IMR-90 (cell line): ENCODE measurements at regions not wholly inside any gene's neighbourhood (a gene's known extent, or its start where the extent isn't known, plus 50 kb on each side); places are given as distances from the start of the nearest gene placed in this dataset.

Experiments used
- ATAC-seq: fragments of 200-7000 bp; cut with Tn5 transposase; 2 replicates; pipeline ENCODE4 v1.9.1; 2020; ENCODE audit warnings: low read depth, mild to moderate bottlenecking, moderate library complexity
- BruUV-seq: library from RNA; stranded (reverse); fragments of 400-500 nt; replicated peaks from 2 replicates; lab custom pipeline; 2021; lab: Mats Ljungman, UMichigan
- CTCF ChIA-PET: fragments of 300-600 bp; formaldehyde crosslinking; extraction: SDS; loops from one replicate; lab custom pipeline; 2021; ENCODE audit warnings: antibody characterized with exemption; lab: Yijun Ruan, JAX
- POLR2A ChIA-PET: fragments of 300-600 bp; sonication (Branson Sonifier 250); formaldehyde crosslinking; loops from one replicate; lab custom pipeline; 2022; ENCODE audit warnings: antibody characterized with exemption; ENCODE audit not compliant: unreplicated experiment; lab: Charles Lee
- DNase-seq: peaks from one replicate; pipeline ENCODE4 v3.0.0; 2013
- H2AFZ ChIP-seq: replicated peaks from 2 replicates; pipeline ENCODE3; 2013; ENCODE audit warnings: low read length, mild to moderate bottlenecking; ENCODE audit not compliant: poor library complexity
- H2AK5ac ChIP-seq: 2 replicates; pipeline ENCODE4 v1.6.1; 2013; ENCODE audit warnings: low read depth, low read length, inconsistent platforms
- H2AK9ac ChIP-seq: replicated peaks from 2 replicates; pipeline ENCODE3; 2013; ENCODE audit warnings: mild to moderate bottlenecking, low read depth, low read length, moderate library complexity; ENCODE audit not compliant: poor library complexity
- H2BK120ac ChIP-seq: 2 replicates; pipeline ENCODE4 v1.6.1; 2013; ENCODE audit warnings: low read depth, low read length, inconsistent platforms
- H2BK15ac ChIP-seq: 3 replicates; pipeline ENCODE4 v1.6.1; 2013; ENCODE audit warnings: low read depth, low read length, inconsistent platforms
- H2BK20ac ChIP-seq: 2 replicates; pipeline ENCODE4 v1.6.1; 2013; ENCODE audit warnings: low read depth, mild to moderate bottlenecking, inconsistent platforms, low read length, moderate library complexity
- H2BK5ac ChIP-seq: 2 replicates; pipeline ENCODE4 v1.6.1; 2013; ENCODE audit warnings: mild to moderate bottlenecking, low read depth, low read length, inconsistent platforms; ENCODE audit not compliant: poor library complexity, severe bottlenecking
- H3K14ac ChIP-seq: replicated peaks from 2 replicates; pipeline ENCODE4 v1.6.1; 2013; ENCODE audit warnings: low read depth, low read length, inconsistent platforms
- H3K18ac ChIP-seq: 2 replicates; pipeline ENCODE4 v1.6.1; 2013; ENCODE audit warnings: low read depth, low read length, control low read depth
- H3K23ac ChIP-seq: 2 replicates; pipeline ENCODE4 v1.6.1; 2013; ENCODE audit warnings: low read depth, low read length, inconsistent platforms
- H3K27ac ChIP-seq: 2 replicates; pipeline ENCODE4 v1.5.1; 2013; ENCODE audit warnings: mild to moderate bottlenecking, control low read depth, low read length; ENCODE audit not compliant: insufficient read depth
- H3K27me3 ChIP-seq: 2 replicates; pipeline ENCODE4 v1.6.1; 2013; ENCODE audit warnings: low read length; ENCODE audit not compliant: control insufficient read depth, insufficient read depth
- H3K36me3 ChIP-seq: 2 replicates; pipeline ENCODE4 v1.6.1; 2013; ENCODE audit warnings: low read length, mixed read lengths; ENCODE audit not compliant: control insufficient read depth, insufficient read depth
- H3K4ac ChIP-seq: 2 replicates; pipeline ENCODE4 v1.6.1; 2013; ENCODE audit warnings: low read depth, low read length, inconsistent platforms
- H3K4me1 ChIP-seq: 2 replicates; pipeline ENCODE4 v1.6.1; 2013; ENCODE audit warnings: low read length, mixed read lengths; ENCODE audit not compliant: control insufficient read depth, insufficient read depth
- H3K4me2 ChIP-seq: 2 replicates; pipeline ENCODE4 v1.6.1; 2013; ENCODE audit warnings: low read depth, mild to moderate bottlenecking, control low read depth, low read length, moderate library complexity
- H3K4me3 ChIP-seq: 2 replicates; pipeline ENCODE4 v1.5.1; 2013; ENCODE audit warnings: low read depth, mild to moderate bottlenecking, control low read depth, low read length, moderate library complexity; ENCODE audit not compliant: insufficient read depth
- H3K56ac ChIP-seq: 2 replicates; pipeline ENCODE4 v1.6.1; 2013; ENCODE audit warnings: low read length, inconsistent platforms; ENCODE audit not compliant: insufficient read depth; ENCODE audit errors: extremely low read depth
- H3K79me1 ChIP-seq, 2 experiments: 2 replicates each; pipeline ENCODE4 v1.6.1; 2013; ENCODE audit warnings: low read length in 2 of 2, inconsistent platforms in 1 of 2, low read depth in 1 of 2
- H3K9ac ChIP-seq: 2 replicates; pipeline ENCODE4 v1.6.1; 2013; ENCODE audit warnings: low read depth, low read length, control low read depth
- H3K9me1 ChIP-seq: 2 replicates; pipeline ENCODE4 v1.6.1; 2013; ENCODE audit warnings: low read length, inconsistent platforms; ENCODE audit not compliant: insufficient read depth
- H3K9me3 ChIP-seq: 2 replicates; pipeline ENCODE4 v1.6.1; 2013; ENCODE audit warnings: low read length; ENCODE audit not compliant: control insufficient read depth, insufficient read depth
- H4K20me1 ChIP-seq: 2 replicates; pipeline ENCODE4 v1.6.1; 2013; ENCODE audit warnings: low read length, inconsistent platforms; ENCODE audit not compliant: insufficient read depth
- H4K5ac ChIP-seq: 2 replicates; pipeline ENCODE4 v1.6.1; 2013; ENCODE audit warnings: mild to moderate bottlenecking, low read depth, low read length, control low read depth
- H4K8ac ChIP-seq, 2 experiments: 2 replicates each; pipeline ENCODE4 v1.6.1; 2013; ENCODE audit warnings: low read depth in 2 of 2, low read length in 2 of 2, control low read depth in 1 of 2, inconsistent platforms in 1 of 2
- H4K91ac ChIP-seq: 2 replicates; pipeline ENCODE4 v1.6.1; 2013; ENCODE audit warnings: low read depth, low read length, inconsistent platforms; ENCODE audit not compliant: insufficient read depth
- CEBPB ChIP-seq: IDR thresholded peaks from 2 replicates; pipeline ENCODE4 v1.6.1; 2012; ENCODE audit warnings: low read depth, low read length, improper control_type of control experiment
- CHD1 ChIP-seq: IDR thresholded peaks from 2 replicates; pipeline ENCODE4 v1.6.1; 2012; ENCODE audit warnings: low read depth, low read length, improper control_type of control experiment
- CTCF ChIP-seq: conservative IDR thresholded peaks from 2 replicates; pipeline ENCODE4 v1.5.1; 2012; ENCODE audit warnings: mild to moderate bottlenecking, low read depth, low read length, improper control_type of control experiment
- ELK1 ChIP-seq: fragments of 150-350 bp; IDR thresholded peaks from 2 replicates; pipeline ENCODE4 v1.6.1; 2016; ENCODE audit warnings: low read depth, mild to moderate bottlenecking, low read length, moderate library complexity, borderline replicate concordance
- FOS ChIP-seq: fragments of 150-350 bp; IDR thresholded peaks from 2 replicates; pipeline ENCODE4 v1.6.1; 2016; ENCODE audit warnings: low read depth, low read length
- MAFK ChIP-seq: IDR thresholded peaks from 2 replicates; pipeline ENCODE4 v1.6.1; 2012; ENCODE audit warnings: low read depth, low read length, improper control_type of control experiment
- MAZ ChIP-seq: IDR thresholded peaks from 2 replicates; pipeline ENCODE4 v1.6.1; 2012; ENCODE audit warnings: low read depth, mild to moderate bottlenecking, low read length, improper control_type of control experiment, moderate library complexity, borderline replicate concordance
- MXI1 ChIP-seq: IDR thresholded peaks from 2 replicates; pipeline ENCODE4 v1.6.1; 2012; ENCODE audit warnings: low read depth, mild to moderate bottlenecking, low read length, moderate library complexity, borderline replicate concordance
- NFE2L2 ChIP-seq: fragments of 150-350 bp; IDR thresholded peaks from 2 replicates; pipeline ENCODE4 v1.6.1; 2016; ENCODE audit warnings: low read depth, mild to moderate bottlenecking, low read length
- POLR2A ChIP-seq: IDR thresholded peaks from 2 replicates; pipeline ENCODE4 v1.6.1; 2012; ENCODE audit warnings: mild to moderate bottlenecking, low read depth, low read length
- RAD21 ChIP-seq: IDR thresholded peaks from 2 replicates; pipeline ENCODE4 v1.6.1; 2012; ENCODE audit warnings: low read length, improper control_type of control experiment
- RFX5 ChIP-seq: IDR thresholded peaks from 2 replicates; pipeline ENCODE4 v1.8.0; 2012; ENCODE audit warnings: low read depth, mild to moderate bottlenecking, low read length, moderate library complexity
- SMC3 ChIP-seq: fragments of 150-350 bp; IDR thresholded peaks from 2 replicates; pipeline ENCODE4 v1.6.1; 2016; ENCODE audit warnings: low read depth, mild to moderate bottlenecking, antibody characterized with exemption, low read length, moderate library complexity
- USF2 ChIP-seq: fragments of 150-350 bp; IDR thresholded peaks from 2 replicates; pipeline ENCODE4 v1.6.1; 2017; ENCODE audit warnings: mild to moderate bottlenecking, antibody characterized with exemption, low read length, low read depth
- WGBS, 2 experiments: methylation state at CpG; one replicate each; pipeline versions ENCODE4 v1.1.5 to v1.1.7; 2013; ENCODE audit warnings: missing lambda C conversion rate in 2 of 2; ENCODE audit not compliant: insufficient read length in 1 of 2; ENCODE audit errors: extremely low coverage in 2 of 2; 5-methylcytosine and 5-hydroxymethylcytosine counted together
- dilution Hi-C: fragments of 300-500 bp; cut with HindIII; formaldehyde crosslinking; loops from one replicate; pipeline ENCODE4 v1.14.3; 2018; ENCODE audit warnings: low sequenced_read_pairs; ENCODE audit not compliant: unreplicated experiment
- in situ Hi-C: fragments of 300-500 bp; cut with MboI; formaldehyde crosslinking; loops from 3 replicates; pipeline ENCODE4 v1.14.3; 2019; ENCODE audit warnings: low sequenced_read_pairs, inconsistent platforms, mixed read lengths
- intact Hi-C: fragments of 100-400 bp; cut with micrococcal nuclease; formaldehyde crosslinking; loops from 2 replicates; pipeline ENCODE4 v1.10.0; 2022

GRCh38 chr13:78413887-78414553, 189.3 kb downstream of the POU4F1 start:
- no peak overlapping the region for H4K5ac ChIP-seq
- DNase-seq: no peak
- in situ Hi-C loops (no loop called here), dilution Hi-C loops (no loop called here), intact Hi-C loops (no loop called here)
- H2AFZ ChIP-seq: no peak overlapping the region
- H2AK9ac ChIP-seq: no peak overlapping the region
- H3K4me2 ChIP-seq: no peak overlapping the region
- H2BK5ac ChIP-seq: no peak overlapping the region
- H3K9me3 ChIP-seq: no peaks in the 10 kb centered on the region
- no peaks in the 10 kb centered on the region for H3K9me1 ChIP-seq
- H3K27me3 ChIP-seq: no peaks in the 10 kb centered on the region
- no peak overlapping the region for H3K14ac ChIP-seq
- no peaks in the 10 kb centered on the region for H4K20me1 ChIP-seq
- ChIA-PET POLR2A (no interaction called here), CTCF (no interaction called here)
- H2BK120ac ChIP-seq: no peak overlapping the region
- no TSS peak for BruUV-seq
- H4K8ac ChIP-seq: no peak overlapping the region
- H4K91ac ChIP-seq: no peak overlapping the region
- no peak overlapping the region for H3K4ac ChIP-seq
- no peak overlapping the region for H2AK5ac ChIP-seq
- no peaks in the 10 kb centered on the region for H3K36me3 ChIP-seq
- no peak for TF ChIP-seq MXI1
- TF ChIP-seq SMC3: no peak
- TF ChIP-seq NFE2L2: no peak
- no peak for TF ChIP-seq FOS
- TF ChIP-seq POLR2A: no peak
- TF ChIP-seq ELK1: no peak
- TF ChIP-seq USF2: no peak
- TF ChIP-seq RAD21: no peak
- no peak for TF ChIP-seq CHD1
- TF ChIP-seq CEBPB: no peak
- TF ChIP-seq CTCF: no peak
- no peak for TF ChIP-seq MAFK
- no peak for TF ChIP-seq RFX5
- no peak for TF ChIP-seq MAZ
- H3K23ac ChIP-seq: no peak overlapping the region
- no peak overlapping the region for H2BK20ac ChIP-seq
- WGBS, 2 experiments: 0 to 100% methylated on average over 1 of the region's 2 CpGs
- H2BK15ac ChIP-seq: no peak overlapping the region
- no peak overlapping the region for H3K9ac ChIP-seq
- H3K56ac ChIP-seq: no peak overlapping the region
- H3K4me3 ChIP-seq: no peak overlapping the region
- no peaks in the 10 kb centered on the region for H3K4me1 ChIP-seq
- no peak for ATAC-seq
- no peaks in the 10 kb centered on the region; a peak in 1 of 4 replicates for H3K79me1 ChIP-seq
- no peak overlapping the region for H3K27ac ChIP-seq
- no peak overlapping the region for H3K18ac ChIP-seq
